ENCODE measurements at regions not wholly inside any gene's neighbourhood (a gene's known extent, or its start where the extent isn't known, plus 50 kb on each side); places are given as distances from the start of the nearest gene placed in this dataset.

DNA sequence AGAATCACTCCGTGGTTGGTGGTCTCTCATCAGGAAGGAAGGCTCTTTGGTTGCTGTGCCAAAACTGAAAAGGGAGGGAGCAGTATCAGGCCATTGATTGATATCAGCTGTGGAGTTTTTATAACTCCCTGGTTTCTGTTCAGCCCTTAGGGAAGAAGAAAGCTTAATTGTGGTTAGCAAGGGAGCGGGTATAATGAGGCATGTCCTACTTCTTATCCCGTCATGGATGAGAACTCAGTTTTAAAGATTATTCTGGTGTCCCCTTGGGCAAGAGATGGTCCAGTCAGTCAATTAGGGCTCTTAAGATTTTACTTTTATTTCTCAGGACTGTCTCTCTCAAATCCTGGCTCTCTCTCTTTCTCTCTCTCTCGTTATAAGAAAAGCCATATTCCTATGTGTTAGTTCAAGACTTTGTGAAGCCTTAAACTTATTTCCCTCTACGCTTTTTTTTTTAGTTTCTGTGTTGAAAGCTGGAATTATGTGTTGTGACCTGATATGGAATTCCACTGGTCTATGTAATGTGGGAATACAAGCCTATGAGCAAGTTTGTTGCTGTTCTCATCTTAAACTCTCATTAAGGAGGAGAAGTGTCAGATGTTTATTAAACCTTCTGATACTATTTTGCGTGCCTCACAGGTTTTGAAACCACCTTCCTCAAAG, 514.0 kb upstream of the CDH2 start:
- TF ChIP-seq, protein P1, sequence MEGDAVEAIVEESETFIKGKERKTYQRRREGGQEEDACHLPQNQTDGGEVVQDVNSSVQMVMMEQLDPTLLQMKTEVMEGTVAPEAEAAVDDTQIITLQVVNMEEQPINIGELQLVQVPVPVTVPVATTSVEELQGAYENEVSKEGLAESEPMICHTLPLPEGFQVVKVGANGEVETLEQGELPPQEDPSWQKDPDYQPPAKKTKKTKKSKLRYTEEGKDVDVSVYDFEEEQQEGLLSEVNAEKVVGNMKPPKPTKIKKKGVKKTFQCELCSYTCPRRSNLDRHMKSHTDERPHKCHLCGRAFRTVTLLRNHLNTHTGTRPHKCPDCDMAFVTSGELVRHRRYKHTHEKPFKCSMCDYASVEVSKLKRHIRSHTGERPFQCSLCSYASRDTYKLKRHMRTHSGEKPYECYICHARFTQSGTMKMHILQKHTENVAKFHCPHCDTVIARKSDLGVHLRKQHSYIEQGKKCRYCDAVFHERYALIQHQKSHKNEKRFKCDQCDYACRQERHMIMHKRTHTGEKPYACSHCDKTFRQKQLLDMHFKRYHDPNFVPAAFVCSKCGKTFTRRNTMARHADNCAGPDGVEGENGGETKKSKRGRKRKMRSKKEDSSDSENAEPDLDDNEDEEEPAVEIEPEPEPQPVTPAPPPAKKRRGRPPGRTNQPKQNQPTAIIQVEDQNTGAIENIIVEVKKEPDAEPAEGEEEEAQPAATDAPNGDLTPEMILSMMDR (IDR thresholded peaks at IDR 0.05): no peak
- no peak for TF ChIP-seq POLR2A (IDR thresholded peaks at IDR 0.05)

All from heart left ventricle (tissue), 13 donors.